ENCODE measurements at regions not wholly inside any gene's neighbourhood (a gene's known extent, or its start where the extent isn't known, plus 50 kb on each side); places are given as distances from the start of the nearest gene placed in this dataset.

- no peak for TF ChIP-seq CTCF (IDR thresholded peaks at IDR 0.05)
- TF ChIP-seq POLR2A (IDR thresholded peaks at IDR 0.05): no peak
- no peak for TF ChIP-seq EP300 (IDR thresholded peaks at IDR 0.05)
- TF ChIP-seq POLR2AphosphoS5 (IDR thresholded peaks at IDR 0.05): no peak
Observed at GRCh38 chr7:85508642-85509410, 322.0 kb upstream of the SEMA3D start.
